A549 (cell line): ENCODE measurements at regions not wholly inside any gene's neighbourhood (a gene's known extent, or its start where the extent isn't known, plus 50 kb on each side); places are given as distances from the start of the nearest gene placed in this dataset.

Experiments used
- ATAC-seq, 2 experiments: fragments of 200-7000 bp in 1 of 2; fragments of >200 bp in 1 of 2; cut with Nextera tagmentation in 1 of 2; cut with Tn5 transposase in 1 of 2; 3 replicates each; pipeline versions ENCODE4 v1.8.0 to v1.9.1; 2018 to 2020; ENCODE audit warnings: mild to moderate bottlenecking in 1 of 2, moderate library complexity in 1 of 2
- CTCF ChIA-PET: fragments of 300-600 bp; sonication (Branson Sonifier 250); formaldehyde crosslinking; extraction: SDS; loops from one replicate; lab custom pipeline; 2021; ENCODE audit warnings: antibody characterized with exemption, inconsistent platforms; lab: Yijun Ruan, JAX
- POLR2A ChIA-PET: fragments of 350-600 bp; formaldehyde crosslinking; extraction: SDS; loops from one replicate; lab custom pipeline; 2021; ENCODE audit warnings: antibody characterized with exemption, inconsistent platforms; lab: Yijun Ruan, JAX
- DNase-seq, 2 experiments: peaks; one replicate each; pipeline versions ENCODE4 v3.0.0 to v3.0.0-alpha.2; 2011 to 2016; ENCODE audit warnings: low read depth in 1 of 2, low spot score in 1 of 2
- FAIRE-seq: peaks from 2 replicates; lab custom pipeline; 2011; peaks lifted over from hg19 to GRCh38; lab: Jason Lieb, UNC
- H3K27ac ChIP-seq, 2 experiments: fragments of >200 bp; sonication (Bioruptor Twin); formaldehyde crosslinking; 3 replicates each; pipeline ENCODE4 v1.5.1; 2016 to 2017
- H3K4me1 ChIP-seq: fragments of >200 bp; sonication (Bioruptor Twin); formaldehyde crosslinking; 3 replicates; pipeline ENCODE4 v1.6.1; 2016
- H3K4me2 ChIP-seq: fragments of >200 bp; sonication (Bioruptor Twin); formaldehyde crosslinking; 3 replicates; pipeline ENCODE4 v1.6.1; 2016
- H3K4me3 ChIP-seq: fragments of >200 bp; sonication (Bioruptor Twin); formaldehyde crosslinking; 3 replicates; pipeline ENCODE4 v1.5.1; 2016
- H3K9me3 ChIP-seq: fragments of >200 bp; sonication (Bioruptor Twin); formaldehyde crosslinking; 3 replicates; pipeline ENCODE4 v1.6.1; 2016
- BCL3 ChIP-seq: fragments of >200 bp; sonication (Bioruptor Twin); formaldehyde crosslinking; IDR thresholded peaks from 3 replicates; pipeline ENCODE4 v1.6.1; 2016
- CBX8 ChIP-seq: fragments of 200-600 bp; sonication (generic); IDR thresholded peaks from 2 replicates; pipeline ENCODE4 v1.6.1; 2016
- EHF ChIP-seq: fragments of 250-450 bp; sonication (Bioruptor Pico); IDR thresholded peaks from 2 replicates; pipeline ENCODE4 v1.5.0; 2020; ENCODE audit warnings: mild to moderate bottlenecking
- EHMT2 ChIP-seq: fragments of 200-600 bp; sonication (generic); IDR thresholded peaks from 2 replicates; pipeline ENCODE4 v1.6.1; 2016; ENCODE audit warnings: antibody characterized with exemption, low read depth, mild to moderate bottlenecking, moderate library complexity
- EP300 ChIP-seq, 2 experiments: fragments of >200 bp; sonication (Bioruptor Twin); formaldehyde crosslinking; IDR thresholded peaks; 2 replicates in 1 of 2; 3 replicates in 1 of 2; pipeline ENCODE4 v1.6.1; 2016 to 2017
- FOSB ChIP-seq: fragments of 250-450 bp; sonication (Bioruptor Pico); IDR thresholded peaks from 2 replicates; pipeline ENCODE4 v1.5.0; 2020; ENCODE audit warnings: mild to moderate bottlenecking, moderate library complexity
- HDAC2 ChIP-seq: fragments of 200-600 bp; sonication (generic); IDR thresholded peaks from 2 replicates; pipeline ENCODE4 v1.6.1; 2016
- HEYL ChIP-seq: fragments of 250-450 bp; sonication (Bioruptor Pico); IDR thresholded peaks from 2 replicates; pipeline ENCODE4 v1.8.0; 2021; ENCODE audit warnings: mild to moderate bottlenecking, moderate library complexity
- HOXA7 ChIP-seq: fragments of 250-450 bp; sonication (Bioruptor Pico); IDR thresholded peaks from 2 replicates; pipeline ENCODE4 v1.5.0; 2020; ENCODE audit warnings: mild to moderate bottlenecking, moderate library complexity
- JUNB ChIP-seq: fragments of >200 bp; sonication (Bioruptor Twin); formaldehyde crosslinking; IDR thresholded peaks from 2 replicates; pipeline ENCODE4 v1.6.1; 2016
- MAFK ChIP-seq: fragments of 450-650 bp; IDR thresholded peaks from 2 replicates; pipeline ENCODE4 v1.6.1; 2014; ENCODE audit not compliant: partially characterized antibody
- POLR2AphosphoS2 ChIP-seq: conservative IDR thresholded peaks from 2 replicates; pipeline ENCODE4 v1.6.1; 2012; ENCODE audit warnings: low read length, improper control_type of control experiment, inconsistent platforms
- RAD21 ChIP-seq, 2 experiments: fragments of >200 bp in 1 of 2; sonication (Bioruptor Twin) in 1 of 2; formaldehyde crosslinking in 1 of 2; IDR thresholded peaks in 1 of 2; conservative IDR thresholded peaks in 1 of 2; 2 replicates in 1 of 2; 3 replicates in 1 of 2; pipeline ENCODE4 v1.6.1; 2012 to 2018; ENCODE audit warnings: inconsistent platforms in 1 of 2
- RFX5 ChIP-seq: fragments of 450-650 bp; IDR thresholded peaks from 2 replicates; pipeline ENCODE4 v1.7.1; 2014; ENCODE audit warnings: antibody characterized with exemption, mild to moderate bottlenecking, moderate library complexity
- RNF2 ChIP-seq: fragments of 200-600 bp; sonication (generic); IDR thresholded peaks from 2 replicates; pipeline ENCODE4 v1.6.1; 2016; ENCODE audit warnings: low read depth, mild to moderate bottlenecking, antibody characterized with exemption, moderate library complexity, borderline replicate concordance
- TFCP2L1 ChIP-seq: fragments of 250-450 bp; sonication (Bioruptor Pico); IDR thresholded peaks from 2 replicates; pipeline ENCODE4 v1.5.0; 2021; ENCODE audit warnings: mild to moderate bottlenecking
- ZC3H11A ChIP-seq: fragments of 450-650 bp; IDR thresholded peaks from 2 replicates; pipeline ENCODE4 v1.6.1; 2014; ENCODE audit warnings: antibody characterized with exemption, mild to moderate bottlenecking
- ZNF302 ChIP-seq: fragments of 250-450 bp; sonication (Bioruptor Pico); IDR thresholded peaks from 2 replicates; pipeline ENCODE4 v1.9.0; 2021; ENCODE audit warnings: inconsistent platforms, mild to moderate bottlenecking, moderate library complexity
- WGBS: methylation state at CpG from one replicate; pipeline ENCODE4 v1.1.6; 2017; ENCODE audit errors: missing lambda C conversion rate; 5-methylcytosine and 5-hydroxymethylcytosine counted together

- no peak for ATAC-seq
- Histone ChIP-seq H3K4me3 (no peak overlapping the region), H3K4me2 (no peak overlapping the region), H3K9me3 (peaks cover 14% of the 10 kb centered on the region; the same call in 1 of the 3 replicates), H3K4me1 (no peaks in the 10 kb centered on the region), H3K27ac (no peak overlapping the region)
- FAIRE-seq, result no peak
- ChIA-PET POLR2A (no interaction called here), CTCF (no interaction called here)
- no peak for DNase-seq
- TF ChIP-seq POLR2AphosphoS2 (no peak), RAD21 (conservative IDR thresholded peaks at IDR 0.05 in 1 of 2, IDR thresholded peaks at IDR 0.05 in 1 of 2) (no peak)
- 8% methylated on average over 9 of the region's 9 CpGs for WGBS
These were observed 556.1 kb downstream of the CMPK2 start for GRCh38 chr2:6309415-6310255.

GRCh38 chr2:6310256-6311215 is 555.2 kb downstream of the CMPK2 start:
- 4% methylated on average over 16 of the region's 16 CpGs for WGBS
- Histone ChIP-seq H3K4me1 (no peaks in the 10 kb centered on the region), H3K4me2 (no peak overlapping the region), H3K9me3 (peaks cover 14% of the 10 kb centered on the region; the same call in 1 of the 3 replicates), H3K27ac (no peak overlapping the region), H3K4me3 (no peak overlapping the region)
- POLR2A ChIA-PET, result no interaction called here
- DNase-seq, result no peak
- FAIRE-seq, result no peak
- CTCF ChIA-PET, result no interaction called here
- ATAC-seq, result no peak
- TF ChIP-seq EP300 (IDR thresholded peaks at IDR 0.05), result no peak
- no peak for TF ChIP-seq RFX5
- no peak for TF ChIP-seq HEYL (CRISPR knock-in tag)
- TF ChIP-seq FOSB (CRISPR knock-in tag), result no peak
- TF ChIP-seq RNF2, result no peak
- no peak for TF ChIP-seq RAD21 (conservative IDR thresholded peaks at IDR 0.05 in 1 of 2, IDR thresholded peaks at IDR 0.05 in 1 of 2)
- no peak for TF ChIP-seq TFCP2L1 (CRISPR knock-in tag)
- TF ChIP-seq ZC3H11A, result no peak
- no peak for TF ChIP-seq HOXA7 (CRISPR knock-in tag)
- no peak for TF ChIP-seq ZNF302

- no peaks in the 10 kb centered on the region for H3K4me1 ChIP-seq
- ATAC-seq (no peak), FAIRE-seq (no peak), DNase-seq (no peak)
- no peak overlapping the region for H3K27ac ChIP-seq
- H3K4me2 ChIP-seq, result no peak overlapping the region
- H3K9me3 ChIP-seq, result peaks cover 11% of the 10 kb centered on the region; the same call in 1 of the 3 replicates
- POLR2A ChIA-PET, result no interaction called here
- 8% methylated on average over 6 of the region's 6 CpGs for WGBS
- H3K4me3 ChIP-seq, result no peak overlapping the region
- CTCF ChIA-PET, result no interaction called here
- TF ChIP-seq TFCP2L1 (CRISPR knock-in tag) (no peak), ZNF302 (no peak), MAFK (peak; percentile 1)
- TF ChIP-seq, all 56 proteins: peak for 1
These were observed 553.3 kb downstream of the CMPK2 start for GRCh38 chr2:6312367-6312766.

- no peak for DNase-seq
- Histone ChIP-seq H3K4me1 (no peaks in the 10 kb centered on the region), H3K4me3 (no peak overlapping the region), H3K4me2 (no peak overlapping the region), H3K27ac (no peak overlapping the region), H3K9me3 (peaks cover 11% of the 10 kb centered on the region; the same call in 1 of the 3 replicates)
- FAIRE-seq, result no peak
- POLR2A ChIA-PET, result no interaction called here
- WGBS, result 3% methylated on average over 4 of the region's 4 CpGs
- no peak for ATAC-seq
- TF ChIP-seq EHMT2 (no peak), CBX8 (no peak), JUNB (no peak), EHF (CRISPR knock-in tag) (no peak), BCL3 (no peak), MAFK (no peak), HDAC2 (no peak)
- CTCF ChIA-PET, result interaction anchor here (1.1 kb wide), 1 partner anchor 39 kb away, joined by 3 read pairs; no protein-coding TSS in a partner anchor
These were observed 551.3 kb downstream of the CMPK2 start for GRCh38 chr2:6314218-6314960.
